D721Med (cell line): ENCODE measurements at regions not wholly inside any gene's neighbourhood (a gene's known extent, or its start where the extent isn't known, plus 50 kb on each side); places are given as distances from the start of the nearest gene placed in this dataset.

Source experiments
- DNase-seq: peaks from one replicate; pipeline ENCODE4 v3.0.0; 2011; ENCODE audit warnings: low spot score; ENCODE audit not compliant: insufficient read length
- FAIRE-seq: peaks from 2 replicates; lab custom pipeline; 2011; peaks lifted over from hg19 to GRCh38; lab: Jason Lieb, UNC
- TF ChIP-seq, protein P1 (sequence below): IDR thresholded peaks from 2 replicates; pipeline ENCODE4 v1.5.1; 2012; ENCODE audit warnings: mild to moderate bottlenecking, control low read depth; ENCODE audit not compliant: insufficient read depth; ENCODE audit errors: missing control alignments

GRCh38 chr13:103716718-103717117, 650.5 kb upstream of the SLC10A2 start:
- no peak for DNase-seq
- TF ChIP-seq, protein P1, sequence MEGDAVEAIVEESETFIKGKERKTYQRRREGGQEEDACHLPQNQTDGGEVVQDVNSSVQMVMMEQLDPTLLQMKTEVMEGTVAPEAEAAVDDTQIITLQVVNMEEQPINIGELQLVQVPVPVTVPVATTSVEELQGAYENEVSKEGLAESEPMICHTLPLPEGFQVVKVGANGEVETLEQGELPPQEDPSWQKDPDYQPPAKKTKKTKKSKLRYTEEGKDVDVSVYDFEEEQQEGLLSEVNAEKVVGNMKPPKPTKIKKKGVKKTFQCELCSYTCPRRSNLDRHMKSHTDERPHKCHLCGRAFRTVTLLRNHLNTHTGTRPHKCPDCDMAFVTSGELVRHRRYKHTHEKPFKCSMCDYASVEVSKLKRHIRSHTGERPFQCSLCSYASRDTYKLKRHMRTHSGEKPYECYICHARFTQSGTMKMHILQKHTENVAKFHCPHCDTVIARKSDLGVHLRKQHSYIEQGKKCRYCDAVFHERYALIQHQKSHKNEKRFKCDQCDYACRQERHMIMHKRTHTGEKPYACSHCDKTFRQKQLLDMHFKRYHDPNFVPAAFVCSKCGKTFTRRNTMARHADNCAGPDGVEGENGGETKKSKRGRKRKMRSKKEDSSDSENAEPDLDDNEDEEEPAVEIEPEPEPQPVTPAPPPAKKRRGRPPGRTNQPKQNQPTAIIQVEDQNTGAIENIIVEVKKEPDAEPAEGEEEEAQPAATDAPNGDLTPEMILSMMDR = no peak
- no peak for FAIRE-seq

DNA sequence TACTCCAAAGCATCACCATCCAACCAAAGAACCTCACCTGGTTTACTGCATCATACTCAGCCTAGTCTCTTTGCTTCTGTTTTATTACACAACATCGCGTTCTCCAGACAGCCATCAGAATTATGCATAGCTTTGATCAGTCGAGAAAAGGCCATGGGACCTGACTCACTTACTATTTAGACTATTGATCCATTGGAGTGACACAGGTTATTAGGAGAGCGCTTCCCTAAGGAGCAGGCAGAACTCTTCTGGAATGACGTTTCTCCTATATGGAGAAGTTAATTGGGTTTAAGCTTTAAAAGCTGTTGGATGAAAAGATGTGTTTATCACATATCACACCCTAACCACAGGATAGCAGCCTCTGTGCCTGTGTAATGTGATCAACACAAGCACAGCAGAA, 649.1 kb upstream of the SLC10A2 start:
- FAIRE-seq (no peak), DNase-seq (no peak)
- TF ChIP-seq, protein P1 = no peak

DNA sequence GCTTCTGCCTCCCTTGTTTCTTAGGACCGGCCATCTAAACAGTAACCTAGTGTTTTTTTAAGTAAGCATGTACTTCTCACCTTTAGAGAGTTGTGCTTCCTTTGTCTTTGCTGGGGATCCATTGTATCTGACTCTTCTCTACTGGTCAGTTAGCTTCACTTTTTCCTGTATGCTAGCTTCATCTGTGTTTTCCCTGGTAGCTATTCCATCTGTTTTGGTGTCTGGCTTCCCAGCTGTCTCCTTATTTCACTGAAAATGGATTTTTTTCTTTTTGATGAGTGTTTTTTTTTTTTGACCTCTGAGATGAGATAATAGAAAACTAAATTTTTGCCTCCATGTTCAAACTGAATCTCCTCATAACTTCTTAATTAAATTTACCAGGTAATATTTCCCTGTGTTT, 637.0 kb upstream of the SLC10A2 start:
- DNase-seq = no peak

GRCh38 chr13:103698000-103698399, 631.8 kb upstream of the SLC10A2 start:
- TF ChIP-seq, protein P1 = no peak
- no peak for DNase-seq
- FAIRE-seq = no peak

More for the DNA sequence above, 637.0 kb upstream of the SLC10A2 start:
- TF ChIP-seq, protein P1 = no peak
- FAIRE-seq = no peak

DNA sequence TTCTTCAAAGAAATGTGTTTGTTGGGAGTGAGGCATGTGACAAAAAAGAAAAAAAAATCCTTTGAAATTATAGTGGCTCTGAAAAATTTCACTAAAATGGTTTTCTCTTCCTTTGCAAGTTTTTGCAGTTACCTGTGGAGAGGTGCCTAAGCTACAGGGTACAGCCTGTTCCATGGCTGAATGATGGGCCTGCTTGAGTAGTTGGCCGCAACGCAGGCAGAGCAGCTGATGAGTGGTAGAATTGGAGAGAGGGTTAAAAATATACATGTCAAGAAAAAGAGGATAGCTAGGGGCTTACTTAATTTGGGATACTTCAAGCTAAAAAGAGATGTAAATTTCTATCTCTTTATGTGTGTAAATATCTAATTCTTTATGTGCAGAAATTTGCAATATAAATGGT, 629.1 kb upstream of the SLC10A2 start:
- DNase-seq = no peak
- no peak for FAIRE-seq
- TF ChIP-seq, protein P1 = no peak

DNA sequence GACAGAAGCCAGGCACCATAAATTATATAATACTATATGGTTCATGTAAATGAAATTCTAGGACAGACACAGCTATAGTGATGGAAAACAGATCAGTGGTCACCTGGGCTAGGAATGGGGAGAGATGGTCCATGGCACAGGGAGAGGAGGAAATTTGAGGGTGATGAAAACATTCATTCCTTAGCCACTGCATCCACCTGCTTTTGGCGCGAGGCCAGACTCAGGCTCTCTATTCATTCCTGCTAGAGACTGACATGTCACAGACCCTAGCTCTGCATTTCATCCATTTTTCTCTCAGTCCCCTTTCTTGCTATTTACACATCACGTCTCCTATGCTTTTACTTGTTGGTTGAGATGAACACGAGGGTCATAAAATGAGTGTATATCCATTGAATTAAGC, 628.3 kb upstream of the SLC10A2 start:
- DNase-seq (no peak), FAIRE-seq (no peak)
- TF ChIP-seq, protein P1 = no peak

DNA sequence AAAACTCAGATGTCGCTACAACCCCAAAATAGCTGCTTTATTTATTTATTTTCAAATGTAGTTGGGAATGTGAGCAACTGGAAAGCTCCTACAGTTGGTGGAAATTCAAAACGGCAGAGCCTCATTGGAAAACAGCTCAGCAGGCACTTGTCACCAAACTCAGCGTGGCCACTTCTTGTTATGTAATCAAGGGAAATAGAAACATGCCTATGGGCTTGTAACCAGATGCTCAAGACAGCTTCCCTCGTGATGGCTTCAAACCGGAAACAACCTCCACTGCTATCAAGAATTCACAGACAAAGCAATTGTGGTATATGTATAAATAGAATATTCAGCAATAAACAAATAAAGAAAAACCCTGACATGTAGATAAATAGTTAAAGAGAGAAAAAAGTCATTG, 627.8 kb upstream of the SLC10A2 start:
- TF ChIP-seq, protein P1 = no peak
- no peak for DNase-seq
- no peak for FAIRE-seq
